Stimulated activated naive CD4-positive, alpha-beta T cell (primary cell): ENCODE measurements at regions not wholly inside any gene's neighbourhood (a gene's known extent, or its start where the extent isn't known, plus 50 kb on each side); places are given as distances from the start of the nearest gene placed in this dataset.
A peak's percentile ranks its signal among the peaks of the same experiment; 100 is the strongest.

Source experiments
- DNase-seq, 6 experiments: peaks; one replicate each; lab custom pipeline; 2025; lab: John Stamatoyannopoulos, UW

DNA sequence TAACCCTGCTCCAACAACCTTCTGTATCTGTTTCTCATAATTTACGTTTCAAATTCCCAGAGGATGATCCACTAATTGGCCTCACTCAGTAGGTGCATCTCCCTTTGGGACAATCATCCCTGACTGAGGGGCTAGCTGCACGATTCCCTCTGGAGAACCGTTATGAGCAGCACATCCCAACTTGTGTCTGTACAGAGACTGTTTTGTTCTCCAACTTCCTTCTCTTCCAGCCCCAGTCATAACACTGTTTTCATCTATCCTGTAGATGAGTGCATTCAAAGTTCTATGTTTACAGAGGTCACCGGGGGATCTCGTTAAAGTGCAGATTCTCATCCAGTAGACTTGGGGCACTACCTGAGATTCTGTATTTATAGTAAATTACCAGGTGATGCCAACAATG, 187.2 kb downstream of the REEP3 start:
- DNase-seq: no peak

DNA sequence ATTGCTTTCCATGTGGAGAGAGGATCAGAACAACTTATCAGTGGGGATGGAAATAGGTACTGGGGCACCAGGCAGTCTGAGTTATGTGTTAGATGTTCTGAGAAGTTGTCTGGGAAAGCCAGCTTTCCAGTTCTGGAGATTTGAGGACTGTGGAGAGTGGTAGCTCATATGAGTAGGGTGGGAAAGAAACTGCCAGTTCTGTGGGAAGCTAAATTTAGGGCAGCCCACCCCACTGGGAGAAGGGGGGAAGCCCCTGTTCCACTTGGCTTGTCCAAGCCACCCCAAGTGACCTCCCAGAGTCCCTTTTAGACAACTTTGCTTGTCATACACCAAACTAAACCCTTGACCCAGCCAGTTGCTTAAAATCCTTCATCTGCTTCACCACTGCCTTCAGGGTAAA, 189.5 kb downstream of the REEP3 start:
- no peak for DNase-seq

DNA sequence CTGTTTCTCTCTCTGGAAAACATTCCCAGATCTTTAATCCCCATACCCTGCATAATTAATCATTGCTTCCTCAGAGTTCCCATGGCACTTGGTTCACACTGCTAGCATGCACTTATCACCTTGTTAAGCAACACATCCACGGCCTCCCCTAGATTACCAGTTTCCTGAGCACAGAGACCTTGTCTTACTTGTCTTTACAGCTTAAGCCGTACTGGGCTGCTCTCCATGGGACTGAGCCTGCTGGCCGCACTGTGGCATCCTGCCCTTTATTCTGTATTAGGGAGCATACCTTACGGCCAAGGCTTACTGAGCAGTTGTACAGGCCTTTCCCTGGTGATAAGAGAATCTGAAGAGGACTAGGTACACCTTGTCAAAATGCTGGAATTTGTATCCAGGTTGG, 190.2 kb downstream of the REEP3 start:
- DNase-seq: no peak

DNA sequence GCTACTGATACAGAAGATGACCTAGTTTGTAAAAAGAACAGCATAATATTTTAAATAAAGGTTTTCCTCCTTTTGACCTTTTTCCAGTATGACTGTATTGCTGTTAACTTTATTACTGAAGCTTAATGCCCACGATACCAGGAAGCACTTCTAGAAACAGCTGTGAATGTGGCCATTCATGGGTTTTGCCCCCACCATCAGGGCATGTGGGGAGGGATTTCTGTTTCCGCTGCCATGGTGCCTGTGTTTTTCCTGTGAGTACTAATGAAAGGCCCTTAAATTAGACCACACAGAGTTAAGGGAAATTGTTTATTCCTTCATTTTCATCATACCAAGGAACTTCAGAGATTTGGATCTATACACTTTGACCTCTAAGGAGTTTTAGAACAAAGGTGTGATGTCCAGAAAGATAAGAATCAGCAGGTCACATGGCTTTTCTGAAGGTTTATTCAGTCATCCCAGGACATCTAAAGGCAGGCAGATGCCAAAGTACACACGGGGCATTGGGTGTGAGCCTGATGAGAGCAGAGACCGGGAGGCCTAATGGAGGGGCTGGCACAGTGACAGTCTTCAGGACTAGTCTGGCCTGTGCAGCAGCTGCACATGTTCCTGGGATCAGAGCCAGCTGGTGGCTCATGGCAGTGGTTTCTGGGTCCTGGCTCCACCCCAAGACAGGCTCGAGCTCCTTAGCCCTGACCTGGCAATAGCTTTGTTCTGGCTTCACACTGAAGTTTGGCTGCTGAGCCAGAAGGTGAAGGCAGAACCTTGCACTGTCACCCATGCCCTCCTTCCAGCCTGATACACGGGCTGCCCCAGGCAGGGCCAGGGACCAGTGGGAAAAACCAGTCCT, 190.9 kb downstream of the REEP3 start:
- no peak for DNase-seq

DNA sequence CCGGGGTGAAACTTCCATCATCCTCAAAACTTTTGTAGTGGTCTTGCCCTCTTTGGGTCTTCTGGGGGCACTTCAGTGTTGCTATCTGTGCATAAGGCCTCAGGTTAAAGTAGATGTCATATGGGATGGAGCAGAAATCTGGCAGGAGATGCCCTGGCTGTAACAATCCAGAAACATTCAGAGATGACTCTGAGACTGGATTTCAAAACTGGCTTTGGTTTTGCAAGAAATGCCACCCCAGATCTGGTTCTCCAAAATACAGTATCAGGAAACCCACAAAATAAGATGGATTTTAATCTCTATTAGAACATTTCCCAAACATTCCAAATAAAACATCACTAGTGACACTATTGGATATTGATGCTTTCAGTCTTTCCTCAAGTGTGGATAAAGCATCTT, 191.5 kb downstream of the REEP3 start:
- no peak for DNase-seq

DNA sequence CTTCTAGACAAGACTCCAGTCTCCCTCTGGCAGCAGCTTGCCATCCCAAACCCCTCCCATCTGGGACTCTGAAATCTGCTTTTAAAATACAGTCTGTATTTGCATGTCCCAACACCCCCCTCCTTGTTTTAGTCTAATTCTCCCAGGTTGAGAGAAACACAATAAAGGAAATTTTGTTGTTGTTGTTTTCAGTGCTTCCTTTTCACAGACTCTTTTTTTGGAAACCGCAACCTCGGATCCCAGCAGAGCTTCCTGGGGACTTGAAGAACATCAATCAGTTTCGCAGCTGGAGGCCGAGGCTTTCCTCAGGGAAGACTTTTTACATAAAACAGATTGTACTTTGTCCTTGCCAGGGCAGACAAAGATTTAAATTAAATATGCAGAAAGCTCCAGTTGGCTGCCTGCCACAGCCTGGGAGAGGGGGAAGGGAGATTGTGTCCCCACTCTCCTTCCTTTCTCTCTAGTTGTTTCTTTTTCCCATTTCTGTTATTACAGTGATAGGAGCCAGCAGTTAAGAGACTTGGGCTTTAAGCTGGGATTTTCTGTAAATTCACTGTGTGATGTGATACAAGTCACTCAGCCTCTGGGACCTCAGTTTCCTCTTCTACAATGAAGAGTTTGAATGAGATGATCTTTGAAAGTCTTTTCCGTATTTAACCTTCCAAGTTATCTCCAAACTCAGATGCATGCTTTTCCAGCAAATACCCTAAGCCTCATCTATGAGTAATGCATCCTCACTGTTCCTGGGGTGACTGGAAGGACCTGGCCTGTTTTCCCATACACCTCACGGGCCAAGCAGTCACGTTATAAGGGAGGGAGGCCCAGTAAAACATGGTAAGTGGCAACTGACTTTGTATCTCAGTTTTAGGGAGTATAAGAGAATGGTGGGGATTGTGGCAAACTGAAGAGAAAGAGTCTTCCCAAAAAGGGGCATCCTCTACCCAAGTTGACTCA, 192.3 kb downstream of the REEP3 start:
- DNase-seq: no peak

DNA sequence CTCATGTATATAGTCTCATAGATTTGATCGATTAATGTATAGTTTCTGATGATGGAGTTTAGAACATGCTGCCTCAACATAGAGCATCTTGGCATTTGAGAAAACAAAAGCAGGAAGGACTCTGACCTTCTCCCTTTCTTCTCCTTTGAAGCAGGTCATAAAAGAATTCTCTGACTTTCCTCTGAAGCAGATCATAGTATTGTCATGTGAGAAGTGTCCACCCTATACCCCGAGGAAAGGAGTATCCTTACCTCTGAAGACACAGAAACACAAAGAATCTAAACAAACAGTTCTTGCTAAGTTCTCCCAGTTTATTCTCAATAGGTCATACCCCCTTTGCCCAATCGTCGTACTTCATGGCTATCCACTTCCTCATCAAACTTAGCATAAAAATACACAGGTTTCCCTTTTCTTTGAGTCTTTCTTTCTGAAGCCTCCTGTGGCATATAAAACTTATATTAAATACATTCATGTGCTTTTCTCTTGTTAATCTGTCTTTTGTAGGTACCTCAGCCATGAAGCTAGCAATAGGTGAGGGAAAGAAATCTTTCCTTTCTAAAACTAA, 194.9 kb downstream of the REEP3 start:
- no peak for DNase-seq

DNA sequence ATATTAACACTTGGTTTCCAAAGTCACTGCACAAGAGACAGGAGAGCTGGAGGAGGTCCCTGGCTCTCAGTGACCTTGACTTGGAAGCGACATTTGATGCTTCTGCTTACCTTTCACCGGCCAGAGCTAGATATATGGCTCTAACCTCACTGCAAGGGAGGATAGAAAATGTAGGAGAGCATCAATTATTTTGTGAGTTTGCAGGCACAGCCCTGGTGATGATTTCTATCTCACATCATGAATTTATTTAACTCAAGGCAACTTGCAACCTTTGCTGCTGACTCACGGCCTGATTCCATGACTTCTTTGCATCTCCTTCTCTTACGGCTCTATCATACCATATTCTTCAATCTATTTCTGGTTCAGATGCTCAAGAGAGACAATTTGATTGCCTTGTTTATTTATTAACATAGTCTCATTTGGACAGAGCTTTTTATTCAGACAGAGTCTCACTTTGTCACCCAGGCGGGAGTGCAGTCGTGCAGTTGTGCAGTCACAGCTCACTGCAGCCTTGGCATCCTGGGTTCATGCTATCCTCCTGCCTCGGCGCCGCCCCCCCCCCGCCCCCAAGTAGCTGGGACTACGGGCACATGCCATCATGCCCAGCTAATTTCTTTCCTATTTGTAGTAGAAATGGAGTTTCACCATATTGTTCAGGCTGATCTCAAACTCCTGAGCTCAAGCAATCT, 196.0 kb downstream of the REEP3 start:
- DNase-seq: no peak

DNA sequence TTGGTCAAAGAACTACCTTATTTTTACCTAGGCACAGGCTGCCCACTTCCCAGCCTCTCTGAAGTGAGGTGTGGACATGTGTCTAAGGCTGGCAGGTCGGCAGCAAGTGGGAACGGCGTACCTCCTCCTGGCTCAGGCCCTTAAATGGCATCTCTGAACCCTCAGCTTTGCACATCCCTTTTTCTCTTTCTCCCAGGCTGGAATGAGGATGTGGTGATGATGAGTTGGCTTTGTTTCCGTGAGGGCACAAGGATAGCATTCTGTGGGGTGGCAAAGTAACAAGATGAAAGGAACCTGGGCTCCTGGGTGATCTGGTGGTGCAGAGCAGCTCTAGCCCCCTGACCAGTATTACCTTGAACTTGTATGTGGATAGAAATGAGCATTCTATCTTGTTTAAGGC, 196.8 kb downstream of the REEP3 start:
- DNase-seq: no peak

DNA sequence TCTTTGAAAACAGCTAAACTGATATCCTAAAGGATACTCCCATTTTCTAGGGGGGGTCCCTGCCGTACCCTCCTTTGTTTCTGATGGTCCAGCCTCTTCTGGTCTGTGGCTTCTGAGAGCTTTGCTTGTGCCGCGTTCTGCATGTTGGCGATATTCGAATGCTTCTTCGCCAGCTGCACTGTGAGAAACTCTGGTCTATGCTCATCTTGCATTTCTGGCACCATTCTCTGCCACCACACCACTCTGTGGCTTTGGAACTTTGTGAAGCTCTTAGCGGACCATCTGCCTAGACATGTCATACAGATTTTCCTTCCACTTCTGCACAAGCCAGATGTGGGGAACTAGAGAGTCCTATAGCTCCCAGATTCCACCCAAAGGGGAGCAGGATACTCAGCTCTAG, 197.2 kb downstream of the REEP3 start:
- DNase-seq: no peak

DNA sequence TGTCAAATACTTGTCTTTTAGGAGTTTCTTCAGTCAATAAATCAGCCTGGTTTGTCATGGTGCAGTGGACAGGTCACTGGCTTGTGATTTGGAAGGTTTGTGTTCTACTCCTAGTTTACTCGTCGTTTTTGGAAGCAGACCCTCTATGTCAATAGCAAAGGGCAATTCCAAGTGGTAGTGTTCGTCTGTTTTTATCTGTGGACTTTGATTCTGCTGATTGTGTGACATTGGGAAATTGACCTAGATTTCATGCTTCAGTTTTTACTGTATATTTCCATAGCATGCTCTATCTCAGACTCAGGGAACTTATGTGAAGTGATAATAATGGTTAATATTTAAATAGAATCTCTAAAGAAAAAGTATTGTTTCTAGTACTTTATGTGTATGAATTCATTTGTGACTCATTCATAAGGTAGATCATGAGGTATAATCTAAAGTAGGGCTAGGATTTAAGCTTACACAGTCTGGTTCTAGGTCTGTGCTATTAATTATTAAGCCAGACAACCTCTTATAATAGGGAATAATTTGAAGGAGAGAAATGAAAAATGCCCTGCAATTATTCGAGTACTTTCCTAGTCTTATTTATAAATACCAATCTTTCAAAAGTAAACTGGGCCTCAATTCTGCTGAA, 198.1 kb downstream of the REEP3 start:
- DNase-seq: no peak

DNA sequence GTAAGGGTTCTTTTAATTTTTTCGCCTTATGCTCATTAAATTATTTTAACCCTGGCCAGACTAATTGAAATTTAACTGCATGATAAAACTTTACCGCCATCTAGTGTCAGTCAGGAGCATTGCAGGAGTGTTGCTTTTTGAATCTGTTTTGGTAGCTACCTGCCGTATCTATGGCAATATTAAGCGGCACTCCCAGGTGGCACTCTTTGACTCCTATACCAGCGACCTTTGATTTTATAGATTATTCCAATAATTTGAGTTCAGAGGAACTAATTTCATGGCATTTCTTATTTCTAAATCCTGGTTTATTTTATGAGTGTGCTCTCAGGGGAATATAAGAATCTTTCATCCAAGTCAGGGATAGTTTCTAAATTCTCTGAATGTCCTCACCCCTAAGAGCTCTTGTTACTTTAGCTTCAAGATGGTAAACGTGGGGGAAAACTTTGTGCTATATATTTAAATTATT, 198.9 kb downstream of the REEP3 start:
- peak in 5 of 6 experiments; percentile 27 to 79 (median 43) for DNase-seq

DNA sequence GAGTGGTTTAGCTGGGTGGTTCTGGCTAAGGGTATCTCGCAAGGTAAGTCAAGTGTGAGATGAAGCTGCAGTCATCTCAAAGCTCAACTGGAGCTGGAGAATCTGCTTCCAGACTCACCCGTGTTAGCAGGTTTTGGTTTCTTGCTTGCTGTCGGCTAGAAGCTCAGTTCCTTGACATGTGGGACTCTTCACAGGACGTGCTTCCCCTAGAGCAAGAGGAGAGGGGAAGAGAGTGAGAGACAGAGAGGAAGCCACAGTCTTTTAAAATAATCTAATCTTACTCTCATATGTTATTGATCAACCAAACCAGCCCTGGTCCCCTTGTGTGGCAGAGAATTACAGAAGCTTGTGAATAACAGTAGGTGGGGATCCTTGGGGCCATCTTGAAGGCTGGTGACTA, 199.5 kb downstream of the REEP3 start:
- peak in 2 of 6 experiments; percentile 1 to 12 for DNase-seq

DNA sequence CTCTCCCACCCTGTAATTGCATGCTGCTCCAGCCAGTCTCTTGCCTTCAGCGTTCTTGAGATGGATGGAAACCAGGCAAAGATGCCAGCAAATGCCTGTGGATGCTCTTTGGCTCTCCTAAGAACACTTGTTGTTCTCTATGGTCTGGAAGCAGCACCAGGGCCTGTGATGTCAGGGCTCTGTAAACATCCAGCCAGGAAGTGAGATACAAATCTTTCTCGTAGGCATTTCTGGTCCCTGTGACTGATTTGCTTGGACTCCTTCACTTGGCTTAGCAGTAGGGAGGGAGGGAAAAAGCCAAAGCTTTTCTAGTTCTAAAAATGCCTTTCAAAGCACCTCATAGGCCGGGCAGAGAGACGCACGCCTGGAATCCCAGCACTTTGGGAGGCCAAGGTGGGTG, 201.3 kb downstream of the REEP3 start:
- no peak for DNase-seq

DNA sequence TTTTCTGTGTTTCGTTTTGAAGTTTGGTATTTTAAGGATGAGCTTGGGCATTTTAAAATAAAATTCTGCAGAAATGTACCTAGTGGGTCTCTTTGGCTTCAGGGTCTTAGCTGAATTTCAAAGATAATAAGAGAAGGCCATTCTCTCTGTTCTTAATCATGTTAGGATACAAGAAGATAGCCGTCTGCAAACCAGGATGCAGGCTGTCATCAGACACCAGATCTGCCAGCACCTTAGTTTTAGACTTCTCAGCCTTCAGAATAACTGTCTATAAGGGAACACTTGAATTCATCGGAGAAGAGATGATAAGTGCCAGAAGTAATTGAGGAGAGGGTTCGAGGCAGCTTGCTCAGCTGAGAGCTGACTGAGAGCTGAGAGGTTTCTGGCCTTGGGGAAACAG, 202.1 kb downstream of the REEP3 start:
- no peak for DNase-seq

DNA sequence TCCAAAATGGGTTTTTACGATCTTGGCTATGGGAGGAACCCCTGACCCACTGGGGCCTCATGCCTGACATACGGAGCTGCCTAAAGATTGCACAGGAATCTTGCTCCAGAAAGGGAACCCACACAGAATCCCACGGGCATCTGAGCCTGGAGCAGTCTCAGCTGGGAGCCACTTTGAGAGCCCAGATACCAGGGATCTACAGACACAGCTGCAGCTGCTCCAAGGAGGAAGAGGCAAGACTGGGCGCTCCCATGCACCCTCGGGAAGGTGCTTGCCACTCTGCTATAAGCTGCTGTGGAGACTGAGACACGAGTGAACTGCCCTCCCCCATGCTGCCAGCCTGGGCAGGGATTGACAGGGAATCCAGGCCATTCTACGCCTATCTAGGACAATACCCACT, 202.5 kb downstream of the REEP3 start:
- DNase-seq: no peak

DNA sequence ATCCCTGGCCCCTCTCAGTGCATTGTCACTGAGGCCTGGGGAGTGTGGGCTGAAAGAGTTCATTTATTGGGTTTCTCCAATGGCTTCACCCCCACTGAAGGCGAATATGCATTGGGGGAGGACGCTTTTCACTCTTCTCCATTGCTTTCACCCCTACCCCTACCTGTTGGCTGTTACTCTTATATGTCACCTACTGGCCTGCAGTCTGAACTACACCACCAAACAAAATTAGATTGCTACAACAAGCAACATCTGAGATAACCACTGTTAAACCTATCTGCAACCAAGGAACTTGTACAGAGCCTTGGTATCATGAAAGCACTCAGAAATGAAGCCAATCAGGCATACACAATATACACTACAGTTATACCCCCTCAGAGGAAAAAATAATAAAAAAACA, 203.7 kb downstream of the REEP3 start:
- DNase-seq: no peak

DNA sequence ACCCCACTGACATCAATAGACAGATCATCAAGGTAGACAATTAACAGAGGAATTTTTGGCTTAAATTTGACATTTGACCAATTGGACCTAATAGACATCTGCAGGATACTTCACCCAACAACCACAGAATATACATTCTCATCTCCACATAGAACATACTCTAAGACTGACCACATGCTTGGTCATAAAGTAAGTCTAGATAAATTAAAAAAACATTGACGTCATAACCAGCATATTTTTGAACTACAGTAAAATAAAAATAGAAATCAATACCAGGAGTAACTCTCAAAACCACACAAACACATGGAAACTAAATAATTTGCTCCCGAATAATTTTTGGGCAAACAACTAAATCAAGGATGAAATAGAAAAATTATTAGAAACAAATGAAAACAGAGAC, 205.7 kb downstream of the REEP3 start:
- DNase-seq: no peak

DNA sequence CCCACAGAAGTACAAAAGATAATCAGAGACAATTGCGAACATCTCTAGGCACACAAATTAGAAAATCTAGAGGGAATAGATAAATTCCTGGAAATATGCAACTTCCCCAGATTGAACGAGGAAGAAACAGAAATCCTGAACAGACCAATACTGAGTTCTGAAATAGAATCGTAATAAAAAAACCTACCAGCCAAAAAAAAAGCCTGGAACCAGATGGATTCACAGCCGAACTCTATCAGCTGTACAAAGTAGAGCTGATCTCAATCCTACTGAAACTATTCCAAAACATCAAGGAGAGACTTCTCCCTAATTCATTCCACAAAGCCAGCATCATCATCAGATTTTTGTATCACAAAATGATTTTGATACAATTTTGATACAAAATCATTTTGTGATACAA, 206.4 kb downstream of the REEP3 start:
- no peak for DNase-seq

DNA sequence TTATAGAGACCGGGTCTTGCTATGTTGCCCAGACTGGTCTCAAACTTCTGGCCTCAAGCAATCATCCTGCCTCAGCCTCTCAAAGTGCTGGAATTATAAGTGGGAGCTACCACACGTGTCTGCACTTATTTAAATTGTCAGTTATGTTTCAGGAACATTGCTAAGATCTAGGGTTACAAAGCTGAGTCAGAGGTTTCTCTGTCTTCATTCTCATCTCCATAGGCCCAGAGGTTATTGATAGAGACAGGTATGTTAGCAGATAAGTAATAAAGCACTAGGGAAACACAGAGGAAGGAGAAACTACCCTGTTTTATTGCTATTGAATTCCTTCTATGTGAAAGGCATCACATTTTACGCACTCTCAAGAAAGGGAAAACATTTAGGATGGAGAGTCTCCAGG, 214.1 kb downstream of the REEP3 start:
- no peak for DNase-seq

DNA sequence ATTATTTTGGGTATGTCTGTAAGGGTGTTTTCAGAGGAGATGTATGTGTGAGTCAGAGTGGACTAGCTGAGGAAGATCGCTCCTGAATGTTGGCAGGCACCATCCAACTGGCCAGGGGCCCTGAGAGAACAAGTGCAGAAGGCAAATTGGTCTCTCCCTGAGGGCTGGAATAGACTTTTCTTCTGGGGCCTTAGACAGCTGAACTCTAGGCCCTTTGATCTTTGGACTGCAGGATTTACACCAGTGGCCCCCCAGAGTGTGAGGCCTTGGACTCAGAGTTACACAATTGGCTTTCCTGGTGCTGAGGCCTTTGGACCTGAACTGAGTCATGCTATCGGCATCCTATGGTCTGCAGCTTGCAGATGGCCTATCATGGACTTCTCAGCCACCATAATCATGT, 217.2 kb downstream of the REEP3 start:
- no peak for DNase-seq
